Activated CD8-positive, alpha-beta memory T cell treated with anti-CD3 and anti-CD28 coated beads for 24 hours (primary cell): ENCODE measurements at regions not wholly inside any gene's neighbourhood (a gene's known extent, or its start where the extent isn't known, plus 50 kb on each side); places are given as distances from the start of the nearest gene placed in this dataset.

Experiments used
- DNase-seq: peaks from one replicate; pipeline ENCODE4 v3.0.0-alpha.2; 2020

GRCh38 chr12:89051065-89051677 lies 301.1 kb downstream of the DUSP6 start:
- DNase-seq, result no peak

- no peak for DNase-seq
Observed at GRCh38 chr12:89047856-89048418, 304.4 kb downstream of the DUSP6 start.

DNA sequence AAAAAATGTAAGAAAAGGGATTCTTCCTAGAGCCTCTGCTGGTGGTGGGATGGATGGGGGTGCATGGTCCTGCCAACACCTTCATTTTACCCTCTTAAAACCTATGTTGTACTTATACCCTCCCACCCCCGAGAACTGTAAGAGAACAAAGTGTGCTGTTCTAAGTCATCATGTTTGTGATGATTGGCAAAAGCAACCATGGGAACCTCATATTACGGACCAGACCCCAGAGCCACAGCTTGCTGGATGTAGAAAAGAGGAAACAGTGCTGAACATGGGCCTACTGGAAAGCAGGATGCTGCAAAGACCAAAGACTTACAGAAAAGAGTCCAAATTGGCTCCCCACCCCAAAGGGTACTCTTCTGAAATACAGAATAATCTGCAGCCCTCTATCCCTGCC lies 311.2 kb downstream of the DUSP6 start:
- DNase-seq, result no peak

GRCh38 chr12:89040146-89040964 lies 311.9 kb downstream of the DUSP6 start:
- DNase-seq, result peak; percentile 88

DNA sequence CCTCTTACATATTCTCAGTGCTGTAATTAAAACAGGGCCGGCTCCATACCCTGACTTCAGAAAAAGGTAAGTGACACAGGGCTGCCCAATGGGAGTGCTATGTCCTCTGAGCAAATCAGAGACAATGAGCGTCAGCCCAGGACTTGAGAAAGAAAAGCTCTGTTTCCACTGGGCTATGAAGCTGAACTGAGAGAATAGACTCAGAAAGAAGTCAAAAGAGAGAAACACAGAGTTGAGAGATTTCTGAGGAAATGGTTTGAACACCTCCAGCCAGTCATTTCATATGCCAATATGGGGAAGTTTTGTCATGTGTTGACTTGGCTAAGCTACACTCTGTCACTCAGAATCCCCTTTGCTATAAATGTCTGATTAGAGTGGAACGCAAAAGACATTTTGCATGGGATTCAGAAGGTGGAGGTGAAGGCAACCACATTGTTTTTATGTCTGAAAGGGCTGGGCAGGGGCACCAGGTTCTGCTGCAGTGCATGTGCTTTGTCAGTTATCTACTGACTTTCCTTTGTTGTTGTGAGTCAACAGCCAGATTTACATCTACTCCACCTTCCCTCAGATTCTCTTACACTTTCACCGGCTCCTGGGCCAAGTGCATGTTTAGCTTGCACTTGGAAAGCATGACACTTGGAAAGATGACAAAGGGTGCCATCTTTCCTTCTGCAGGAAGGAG lies 313.3 kb downstream of the DUSP6 start:
- peak; percentile 66 for DNase-seq

DNA sequence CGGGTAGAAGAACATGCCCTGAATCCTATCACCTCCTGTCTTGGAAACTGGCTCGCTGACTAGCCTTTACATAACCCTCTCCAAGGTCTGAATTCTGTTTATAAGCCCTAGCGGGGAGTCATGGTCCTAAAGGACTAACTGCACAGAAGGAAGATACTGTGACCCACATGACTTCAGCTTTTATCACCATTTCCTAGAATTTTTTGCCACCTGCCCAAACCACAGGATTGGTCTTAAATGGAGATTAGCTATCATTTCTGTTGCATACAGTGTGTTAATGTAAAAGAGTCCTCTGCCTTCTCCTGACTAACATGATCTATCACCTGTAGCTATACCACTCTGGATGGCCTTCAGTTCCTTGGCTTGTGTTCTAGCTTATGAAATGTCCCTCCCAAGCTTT lies 319.2 kb downstream of the DUSP6 start:
- no peak for DNase-seq

DNA sequence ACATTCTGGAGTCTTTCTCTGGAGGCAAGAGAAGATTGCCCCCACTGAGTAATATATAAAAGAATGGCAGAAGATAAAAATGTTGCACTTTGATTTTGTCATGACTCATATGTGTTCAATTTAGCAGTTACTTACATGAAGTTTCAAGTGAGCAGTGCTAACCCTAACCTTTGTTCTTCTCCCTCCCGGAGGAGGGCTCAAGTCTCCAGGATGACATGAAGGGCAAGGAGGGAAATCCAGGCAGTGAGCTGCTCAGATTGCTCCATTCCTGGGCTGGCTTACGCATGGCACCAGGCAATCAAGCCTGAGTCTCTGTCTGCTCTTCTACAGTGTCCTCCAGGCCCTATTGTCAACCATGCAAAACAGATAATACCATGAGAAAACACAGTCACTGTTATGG lies 322.3 kb downstream of the DUSP6 start:
- DNase-seq, result no peak

GRCh38 chr12:89024580-89024979 lies 327.7 kb downstream of the DUSP6 start:
- no peak for DNase-seq

DNA sequence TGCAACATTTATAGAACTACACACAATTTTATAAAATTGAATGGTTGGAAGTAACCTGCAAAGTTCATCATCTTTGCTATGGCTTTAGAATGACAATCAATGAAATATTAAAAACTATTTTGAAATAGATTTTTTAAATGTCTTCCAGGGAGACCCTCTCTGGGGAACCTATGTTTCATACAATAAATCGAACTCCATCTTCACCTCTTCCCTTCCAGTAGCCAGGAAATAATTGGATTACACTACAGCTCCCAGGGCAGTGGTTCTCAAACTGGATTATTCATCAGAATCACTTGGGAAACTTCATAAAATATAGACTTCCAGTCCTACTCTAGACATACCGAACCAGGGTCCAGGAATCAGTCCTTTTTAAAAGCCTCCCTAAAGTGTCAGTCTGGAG lies 328.4 kb downstream of the DUSP6 start:
- DNase-seq, result no peak

GRCh38 chr12:89020689-89021088 lies 331.6 kb downstream of the DUSP6 start:
- DNase-seq, result no peak

GRCh38 chr12:89020121-89020480 lies 332.2 kb downstream of the DUSP6 start:
- DNase-seq, result no peak

DNA sequence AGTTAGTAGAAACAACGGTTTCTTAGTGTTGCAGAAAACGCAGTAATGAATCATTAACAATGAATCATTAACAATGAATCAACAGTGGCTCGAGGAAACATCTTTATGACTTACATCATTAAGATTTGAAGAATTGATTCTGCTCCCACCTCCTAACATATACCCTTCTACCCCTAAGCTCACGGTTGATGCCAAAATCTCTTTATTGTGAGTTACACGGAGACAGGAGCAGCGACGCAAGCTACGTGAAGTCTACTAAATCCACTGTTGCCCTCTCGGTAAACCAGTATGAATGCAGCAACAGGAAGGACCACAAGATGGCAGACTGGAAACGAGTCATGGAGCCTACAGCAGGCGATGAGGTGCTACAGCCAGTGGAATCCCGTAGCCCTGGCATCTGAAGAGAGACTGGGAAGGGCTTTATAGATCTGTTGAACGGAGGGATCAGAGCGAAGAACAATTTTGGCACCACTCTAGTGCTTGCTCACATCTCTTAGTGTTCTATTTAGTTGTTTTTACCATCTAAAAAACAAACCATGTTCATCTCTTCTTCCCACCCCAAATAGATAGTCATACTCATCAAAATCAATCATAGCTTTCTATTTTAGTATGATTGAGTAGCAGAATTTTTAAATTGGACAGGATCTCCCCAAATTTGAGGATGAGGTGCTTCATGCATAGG lies 332.7 kb downstream of the DUSP6 start:
- DNase-seq, result peak; percentile 86

DNA sequence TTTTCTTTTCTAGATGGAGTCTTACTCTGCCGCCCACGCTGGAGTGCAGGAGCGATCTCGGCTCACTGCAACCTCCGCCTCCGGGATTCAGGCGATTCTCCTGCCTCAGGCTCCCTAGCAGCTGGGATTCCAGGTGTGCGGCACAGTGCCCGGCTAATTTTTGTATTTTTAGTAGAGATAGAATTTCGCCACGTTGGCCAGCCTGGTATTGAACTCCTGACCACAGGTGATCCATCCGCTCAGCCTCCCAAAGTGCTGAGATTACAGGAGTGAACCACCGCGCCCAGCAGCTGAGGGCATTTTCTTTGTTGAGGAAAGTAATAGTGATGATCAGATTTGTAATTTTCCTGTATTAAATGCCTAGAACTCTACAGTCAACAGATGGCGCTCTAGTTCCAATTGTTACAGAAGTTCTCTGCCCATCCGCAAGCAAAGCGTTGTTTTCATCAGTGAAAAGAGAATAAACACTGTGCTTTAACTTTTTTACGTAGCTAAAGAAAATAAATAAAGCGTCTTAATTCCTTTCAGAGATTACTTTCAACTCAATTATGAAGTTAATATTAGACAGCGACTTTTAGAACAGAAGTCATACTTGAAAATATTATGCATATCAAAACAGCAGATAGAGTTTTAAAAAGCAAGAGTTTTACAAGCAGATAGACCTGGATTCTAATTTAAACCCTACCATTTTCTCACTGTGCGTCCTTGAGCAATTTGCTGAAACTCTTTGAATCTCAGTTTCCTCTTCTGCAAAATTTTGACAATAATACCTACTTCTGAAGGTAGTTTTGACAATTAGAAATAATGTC lies 335.1 kb downstream of the DUSP6 start:
- DNase-seq, result no peak

DNA sequence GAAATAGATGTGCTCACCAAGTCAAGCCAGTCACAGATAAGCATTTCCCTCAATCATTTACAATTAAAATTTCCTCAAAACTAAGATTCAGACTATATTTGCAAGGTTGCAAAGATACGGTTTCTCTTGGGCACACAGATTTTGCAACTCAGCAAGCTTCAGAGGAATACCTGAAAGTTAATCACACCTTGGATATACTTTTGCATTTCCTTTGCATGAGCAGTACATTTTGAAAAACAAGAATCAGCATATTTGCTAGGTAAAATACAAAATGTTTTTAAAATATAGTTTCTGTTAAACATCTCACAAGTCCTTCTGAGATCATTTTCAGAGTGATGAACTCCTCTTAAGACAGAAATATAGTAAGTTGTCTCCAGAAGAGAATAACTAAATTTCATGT lies 336.9 kb downstream of the DUSP6 start:
- no peak for DNase-seq

GRCh38 chr12:88998421-88998820 lies 353.9 kb downstream of the DUSP6 start:
- DNase-seq, result no peak

DNA sequence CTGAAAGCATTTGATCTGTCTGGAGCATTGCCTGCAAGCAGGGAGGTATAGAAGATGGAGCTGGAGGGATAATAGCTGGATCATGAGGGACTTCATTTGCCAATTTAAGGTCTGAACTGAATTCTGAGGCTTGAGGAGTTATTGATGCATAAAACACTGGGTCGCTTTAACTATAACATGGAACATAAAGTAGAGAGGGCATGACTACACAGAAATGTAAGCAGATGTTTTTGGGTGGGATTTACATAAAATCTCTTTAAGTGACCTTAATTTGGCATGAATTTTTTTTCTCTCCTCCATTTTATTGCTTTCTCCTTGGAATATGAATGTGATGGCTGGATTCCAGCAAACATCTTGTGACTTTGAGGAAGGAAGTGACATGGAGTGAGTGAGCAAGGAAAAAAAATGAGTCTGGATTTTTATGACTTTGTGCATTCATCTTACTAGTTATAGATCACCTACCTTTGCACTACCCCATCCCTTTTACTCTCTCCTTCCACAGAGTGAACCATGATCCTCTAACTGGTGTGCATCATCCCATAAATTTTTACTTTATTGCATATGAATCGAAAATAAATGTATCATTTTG lies 356.0 kb downstream of the DUSP6 start:
- DNase-seq, result no peak

- DNase-seq, result no peak
Observed at GRCh38 chr12:88994971-88995370, 357.3 kb downstream of the DUSP6 start.

GRCh38 chr12:88994537-88994936 lies 357.8 kb downstream of the DUSP6 start:
- DNase-seq, result no peak

- DNase-seq, result no peak
Observed at GRCh38 chr12:88993651-88994050, 358.6 kb downstream of the DUSP6 start.

DNA sequence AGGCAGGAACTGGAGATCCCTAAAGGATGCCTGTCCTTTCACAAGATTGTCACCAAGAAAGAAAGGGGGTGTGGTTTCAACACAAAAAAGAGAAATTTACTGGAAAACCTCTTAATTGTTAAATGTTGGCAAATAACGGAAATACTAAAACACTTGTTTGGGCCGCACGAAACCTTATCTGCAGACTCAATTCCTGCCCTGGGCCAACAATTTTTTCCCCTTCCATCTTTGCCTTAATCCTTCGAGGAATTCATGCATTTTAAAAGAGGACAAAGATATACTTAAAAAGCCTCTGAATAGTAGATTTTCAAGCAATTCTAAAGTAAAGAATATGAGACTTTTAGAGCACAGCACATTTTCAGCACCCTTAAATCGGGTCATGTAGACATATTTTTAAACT lies 366.2 kb downstream of the DUSP6 start:
- DNase-seq, result no peak

DNA sequence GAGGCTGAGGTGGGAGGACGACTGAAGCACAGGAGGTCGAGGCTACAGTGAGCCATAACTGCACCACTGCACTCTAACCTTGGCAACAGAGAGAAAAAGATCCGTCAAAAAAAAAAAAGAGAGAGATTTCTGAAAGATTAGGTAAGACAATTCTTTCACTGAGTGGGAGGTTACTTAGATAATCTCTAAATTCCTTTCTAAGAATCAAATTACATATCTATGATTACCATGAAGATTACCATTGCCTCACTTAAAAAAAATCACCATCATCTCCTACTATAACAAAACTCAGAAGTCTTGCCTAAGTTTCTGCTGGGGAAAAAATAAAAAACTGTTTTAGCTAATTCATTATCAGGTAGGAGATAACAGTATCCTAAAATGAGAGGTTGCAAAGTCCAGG lies 366.7 kb downstream of the DUSP6 start:
- no peak for DNase-seq

GRCh38 chr12:88985011-88985410 lies 367.3 kb downstream of the DUSP6 start:
- DNase-seq, result no peak
